HepG2 (cell line): ENCODE measurements at regions not wholly inside any gene's neighbourhood (a gene's known extent, or its start where the extent isn't known, plus 50 kb on each side); places are given as distances from the start of the nearest gene placed in this dataset.

ENCODE experiments used
- EZH2 ChIP-seq: conservative IDR thresholded peaks from 2 replicates; pipeline ENCODE4 v1.6.1; 2012; ENCODE audit warnings: mild to moderate bottlenecking, low read depth, low read length, moderate library complexity
- HNRNPL ChIP-seq: fragments of 200-400 bp; formaldehyde crosslinking; IDR thresholded peaks from 2 replicates; pipeline ENCODE4 v1.6.1; 2017; ENCODE audit warnings: mild to moderate bottlenecking, low read depth, low read length
- IKZF1 ChIP-seq: fragments of 450-650 bp; IDR thresholded peaks from 2 replicates; pipeline ENCODE4 v1.7.1; 2016
- KDM1A ChIP-seq: IDR thresholded peaks from 2 replicates; pipeline ENCODE4 v1.6.1; 2016; ENCODE audit warnings: missing compliant biosample characterization
- MAX ChIP-seq: IDR thresholded peaks from 2 replicates; pipeline ENCODE4 v1.6.1; 2012; ENCODE audit warnings: inconsistent platforms
- MAZ ChIP-seq, 2 experiments: sonication (generic) in 1 of 2; formaldehyde crosslinking in 1 of 2; IDR thresholded peaks; 2 replicates each; pipeline versions ENCODE4 v1.5.0 to v1.6.1; 2012 to 2020; ENCODE audit warnings: low read depth in 2 of 2, mild to moderate bottlenecking in 2 of 2, borderline replicate concordance in 1 of 2, improper control_type of control experiment in 1 of 2, low read length in 1 of 2, missing genetic modification reagents in 1 of 2, moderate library complexity in 1 of 2
- MYC ChIP-seq: sonication (generic); formaldehyde crosslinking; IDR thresholded peaks from 2 replicates; pipeline ENCODE4 v1.9.0; 2021; ENCODE audit warnings: missing genetic modification reagents, borderline replicate concordance
- NFE2L1 ChIP-seq: sonication (generic); formaldehyde crosslinking; IDR thresholded peaks from 2 replicates; pipeline ENCODE4 v1.4.0; 2020; ENCODE audit warnings: missing genetic modification reagents, mild to moderate bottlenecking, borderline replicate concordance
- POLR2A ChIP-seq, 2 experiments: IDR thresholded peaks; 2 replicates each; pipeline ENCODE4 v1.6.1; 2011; ENCODE audit warnings: low read depth in 2 of 2, low read length in 2 of 2, mild to moderate bottlenecking in 1 of 2, moderate library complexity in 1 of 2; ENCODE audit not compliant: insufficient read depth in 1 of 2
- RFX5 ChIP-seq: IDR thresholded peaks from 2 replicates; pipeline ENCODE4 v1.6.1; 2011; ENCODE audit warnings: low read depth, low read length, improper control_type of control experiment
- SRF ChIP-seq: IDR thresholded peaks from 2 replicates; pipeline ENCODE4 v1.6.1; 2011; ENCODE audit warnings: mild to moderate bottlenecking, low read depth, low read length, moderate library complexity
- ZNF747 ChIP-seq: sonication (generic); formaldehyde crosslinking; IDR thresholded peaks from 2 replicates; pipeline ENCODE4 v1.8.1; 2023; ENCODE audit warnings: missing genetic modification reagents, mild to moderate bottlenecking, borderline replicate concordance
- TF ChIP-seq, protein P1 (sequence below): fragments of 450-650 bp; IDR thresholded peaks from 2 replicates; pipeline ENCODE4 v1.6.1; 2017
- TF ChIP-seq, protein P2 (sequence below): IDR thresholded peaks from 2 replicates; pipeline ENCODE4 v1.6.1; 2016

DNA sequence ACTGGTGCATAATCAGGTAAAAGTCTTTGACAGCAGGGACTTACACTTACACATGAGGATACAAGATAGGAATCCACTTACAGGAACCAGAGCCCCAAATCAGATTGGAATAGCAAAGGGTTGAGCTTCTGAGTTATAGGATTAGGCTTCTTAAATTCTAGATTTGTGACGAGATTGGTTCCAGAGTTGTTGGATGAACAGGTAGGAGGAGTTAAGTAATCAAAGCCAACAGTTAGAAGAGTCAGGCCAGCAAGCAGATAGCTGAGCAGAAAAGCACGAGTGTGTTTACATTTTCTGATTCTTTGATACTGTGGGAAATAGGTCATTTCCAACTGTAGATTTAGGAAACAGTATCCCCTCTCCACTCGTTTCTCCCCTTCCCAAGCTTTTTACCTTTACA, 167.0 kb downstream of the MDFIC start:
- no peak for TF ChIP-seq HNRNPL
- TF ChIP-seq, protein P1, sequence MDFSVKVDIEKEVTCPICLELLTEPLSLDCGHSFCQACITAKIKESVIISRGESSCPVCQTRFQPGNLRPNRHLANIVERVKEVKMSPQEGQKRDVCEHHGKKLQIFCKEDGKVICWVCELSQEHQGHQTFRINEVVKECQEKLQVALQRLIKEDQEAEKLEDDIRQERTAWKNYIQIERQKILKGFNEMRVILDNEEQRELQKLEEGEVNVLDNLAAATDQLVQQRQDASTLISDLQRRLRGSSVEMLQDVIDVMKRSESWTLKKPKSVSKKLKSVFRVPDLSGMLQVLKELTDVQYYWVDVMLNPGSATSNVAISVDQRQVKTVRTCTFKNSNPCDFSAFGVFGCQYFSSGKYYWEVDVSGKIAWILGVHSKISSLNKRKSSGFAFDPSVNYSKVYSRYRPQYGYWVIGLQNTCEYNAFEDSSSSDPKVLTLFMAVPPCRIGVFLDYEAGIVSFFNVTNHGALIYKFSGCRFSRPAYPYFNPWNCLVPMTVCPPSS = no peak
- TF ChIP-seq MYC (CRISPR knock-in tag) = no peak
- TF ChIP-seq, protein P2, sequence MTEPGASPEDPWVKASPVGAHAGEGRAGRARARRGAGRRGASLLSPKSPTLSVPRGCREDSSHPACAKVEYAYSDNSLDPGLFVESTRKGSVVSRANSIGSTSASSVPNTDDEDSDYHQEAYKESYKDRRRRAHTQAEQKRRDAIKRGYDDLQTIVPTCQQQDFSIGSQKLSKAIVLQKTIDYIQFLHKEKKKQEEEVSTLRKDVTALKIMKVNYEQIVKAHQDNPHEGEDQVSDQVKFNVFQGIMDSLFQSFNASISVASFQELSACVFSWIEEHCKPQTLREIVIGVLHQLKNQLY (CRISPR knock-in tag) = no peak
- no peak for TF ChIP-seq RFX5
- no peak for TF ChIP-seq EZH2
- no peak for TF ChIP-seq ZNF747 (CRISPR knock-in tag)
- TF ChIP-seq POLR2A (IDR thresholded peaks at IDR 0.05; ENCODE audit: insufficient read depth in 1 of 2, low read depth in 2 of 2, low read length in 2 of 2) = no peak
- no peak for TF ChIP-seq MAX
- TF ChIP-seq IKZF1 = no peak
- TF ChIP-seq SRF = no peak
- TF ChIP-seq MAZ (IDR thresholded peaks at IDR 0.05; ENCODE audit: borderline replicate concordance, low read depth, low read length) = no peak
- TF ChIP-seq MAZ (CRISPR knock-in tag; IDR thresholded peaks at IDR 0.05; ENCODE audit: low read depth) = no peak
- TF ChIP-seq KDM1A (CRISPR knock-in tag) = no peak
- no peak for TF ChIP-seq NFE2L1 (CRISPR knock-in tag)
